ENCODE measurements at regions not wholly inside any gene's neighbourhood (a gene's known extent, or its start where the extent isn't known, plus 50 kb on each side); places are given as distances from the start of the nearest gene placed in this dataset.

GRCh38 chr5:3531320-3531986 is 64.2 kb upstream of the IRX1 start:
- Histone ChIP-seq H3K36me3 (ENCODE audit: control insufficient read depth, insufficient read depth, low read length) (no peaks in the 10 kb centered on the region), H3K27ac (ENCODE audit: extremely low read depth, low read depth, low read length) (no peak overlapping the region), H4K20me1 (replicated peaks; ENCODE audit: control insufficient read depth, insufficient read depth, low read length) (no peaks in the 10 kb centered on the region), H3K4me3 (no peak overlapping the region), H3K9me3 (replicated peaks; ENCODE audit: control insufficient read depth, insufficient read depth, low read depth, low read length) (no peaks in the 10 kb centered on the region), H3K4me1 (replicated peaks in 1 of 2; ENCODE audit: control insufficient read depth in 2 of 2, insufficient read depth in 2 of 2, low read length in 2 of 2) (peaks cover 2 to 13% of the 10 kb centered on the region in 2 experiments; a peak in 2 of 5 replicates), H3K9me1 (ENCODE audit: control insufficient read depth, insufficient read depth, low read length) (no peaks in the 10 kb centered on the region), H3K27me3 (ENCODE audit: control insufficient read depth in 2 of 2, insufficient read depth in 2 of 2, low read length in 2 of 2) (peaks cover 0 to 19% of the 10 kb centered on the region in 2 experiments; a peak in 2 of 5 replicates), H3K79me2 (ENCODE audit: control insufficient read depth, insufficient read depth, low read length) (no peaks in the 10 kb centered on the region), H3K4me2 (ENCODE audit: insufficient read depth, low read length) (no peak overlapping the region), H2AFZ (ENCODE audit: low read depth, low read length) (no peak overlapping the region), H3K9ac (ENCODE audit: insufficient read depth in 1 of 2, low read depth in 2 of 2, low read length in 2 of 2) (no peak overlapping the region)
- ChIA-PET POLR2A (no interaction called here), CTCF (ENCODE audit: low intra/inter-chr PET ratio) (no interaction called here)
- DNase-seq (ENCODE audit: extremely low read depth in 1 of 4, low spot score in 3 of 4) (no peak), FAIRE-seq (no peak), ATAC-seq (no peak)
- in situ Hi-C loops (cut with MboI), result no loop called here
- intact Hi-C loops (cut with micrococcal nuclease), result no loop called here
- TF ChIP-seq ZNF717 (CRISPR knock-in tag; IDR thresholded peaks at IDR 0.05), result no peak
- TF ChIP-seq DDX20 (tag; IDR thresholded peaks at IDR 0.05; ENCODE audit: low read depth), result no peak
- no peak for TF ChIP-seq EWSR1 (IDR thresholded peaks at IDR 0.05; ENCODE audit: borderline replicate concordance, low read depth, partially characterized antibody)
- TF ChIP-seq STAT5A (IDR thresholded peaks at IDR 0.05; ENCODE audit: borderline replicate concordance, low read length), result no peak
- no peak for TF ChIP-seq MXD1 (CRISPR knock-in tag; IDR thresholded peaks at IDR 0.05; ENCODE audit: borderline replicate concordance, poor library complexity, severe bottlenecking)
- TF ChIP-seq ZBTB17 (CRISPR knock-in tag; IDR thresholded peaks at IDR 0.05), result no peak
- TF ChIP-seq IFI16 (CRISPR knock-in tag; IDR thresholded peaks at IDR 0.05), result no peak
- TF ChIP-seq SAFB (IDR thresholded peaks at IDR 0.05; ENCODE audit: borderline replicate concordance, low read depth, low read length), result no peak
- no peak for TF ChIP-seq SP2 (IDR thresholded peaks at IDR 0.05; ENCODE audit: extremely low read depth, low read depth, low read length, poor library complexity, severe bottlenecking)
- 0% methylated on average over 8 of the region's 8 CpGs for WGBS (ENCODE audit: insufficient coverage, low coverage, missing lambda C conversion rate)
- BruUV-seq (replicated peaks), result no TSS peak
